GM19351 (cell line): ENCODE measurements at regions not wholly inside any gene's neighbourhood (a gene's known extent, or its start where the extent isn't known, plus 50 kb on each side); places are given as distances from the start of the nearest gene placed in this dataset.

Experiments
- ATAC-seq: cut with Tn5 transposase; IDR thresholded peaks from one replicate; pipeline ENCODE4 v1.9.1; 2021; ENCODE audit warnings: mild to moderate bottlenecking, moderate library complexity; ENCODE audit not compliant: unreplicated experiment

DNA sequence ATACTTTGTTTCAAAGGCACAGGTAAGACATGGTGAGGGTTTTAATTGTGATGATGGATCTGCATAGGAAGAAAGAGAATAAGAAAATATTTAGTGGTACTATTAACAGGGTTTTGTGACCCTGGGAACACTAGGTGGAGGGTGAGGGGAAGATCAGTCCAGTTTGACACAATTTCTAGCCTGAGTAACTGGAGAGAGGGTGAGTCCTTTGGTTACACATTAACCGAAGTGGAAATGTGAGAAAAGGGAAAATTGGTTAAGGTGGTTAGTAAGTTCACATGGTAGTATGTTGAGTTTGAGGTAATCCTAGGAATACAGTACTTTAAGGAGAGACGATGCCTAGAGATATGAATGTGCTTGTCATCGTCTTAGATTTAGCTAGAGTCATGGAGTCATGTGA is 54.8 kb upstream of the POU3F2 start:
- no peak for ATAC-seq

- peak; percentile 37 for ATAC-seq
Measured at GRCh38 chr6:98782772-98783171, 51.6 kb upstream of the POU3F2 start.

GRCh38 chr6:98783578-98783977 is 50.8 kb upstream of the POU3F2 start:
- no peak for ATAC-seq
